ENCODE measurements at regions not wholly inside any gene's neighbourhood (a gene's known extent, or its start where the extent isn't known, plus 50 kb on each side); places are given as distances from the start of the nearest gene placed in this dataset.

- DNase-seq (ENCODE audit: low read depth), result no peak
Observed at GRCh38 chrX:14164828-14165227, 135.1 kb upstream of the GEMIN8 start.

- DNase-seq (ENCODE audit: low read depth), result no peak
Observed at GRCh38 chrX:14125462-14125861, 95.8 kb upstream of the GEMIN8 start.

- DNase-seq (ENCODE audit: low read depth), result no peak
Observed at GRCh38 chrX:14124562-14124961, 94.9 kb upstream of the GEMIN8 start.

GRCh38 chrX:14095702-14096101 lies 66.0 kb upstream of the GEMIN8 start:
- peak; percentile 34 for DNase-seq (ENCODE audit: low read depth)

GRCh38 chrX:14094191-14094590 lies 64.5 kb upstream of the GEMIN8 start:
- no peak for DNase-seq (ENCODE audit: low read depth)

- no peak for DNase-seq (ENCODE audit: low read depth)
Observed at GRCh38 chrX:14084466-14084865, 54.8 kb upstream of the GEMIN8 start.

DNA sequence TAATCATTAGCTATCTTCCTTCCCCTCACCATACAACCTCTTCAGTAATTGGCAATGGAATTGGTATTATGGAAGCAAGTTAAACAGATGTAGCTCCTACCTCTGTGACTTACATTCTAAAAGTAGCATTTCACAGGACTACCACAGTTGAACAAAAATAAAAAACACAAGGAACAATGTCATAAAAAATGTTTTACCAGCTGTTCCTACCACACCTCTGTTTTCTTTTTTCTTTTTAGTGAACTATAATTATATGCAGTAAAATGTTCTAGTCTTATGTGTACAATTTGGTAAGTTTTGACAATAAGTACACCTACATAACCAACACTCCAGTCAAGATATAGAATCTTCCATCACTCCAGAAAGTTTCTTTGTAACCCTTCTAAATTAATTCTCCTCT lies 54.1 kb upstream of the GEMIN8 start:
- no peak for DNase-seq (ENCODE audit: low read depth)

- DNase-seq (ENCODE audit: low read depth), result no peak
Observed at GRCh38 chrX:14079891-14080430, 50.3 kb upstream of the GEMIN8 start.
